AG09309 (cell line): ENCODE measurements at regions not wholly inside any gene's neighbourhood (a gene's known extent, or its start where the extent isn't known, plus 50 kb on each side); places are given as distances from the start of the nearest gene placed in this dataset.
"Not testable (repeated sequence)": the region's sequence is repeated elsewhere in the genome, so short reads cannot be mapped to it uniquely, and the experiment has no call there.

Experiments
- DNase-seq: peaks from one replicate; pipeline ENCODE4 v3.0.0-alpha.2; 2010; ENCODE audit warnings: low read depth
- H3K4me3 ChIP-seq: 2 replicates; pipeline ENCODE4 v1.5.1; 2011; ENCODE audit warnings: mild to moderate bottlenecking, low read depth, low read length, moderate library complexity; ENCODE audit not compliant: control insufficient read depth
- CTCF ChIP-seq: IDR thresholded peaks from 2 replicates; pipeline ENCODE4 v1.5.1; 2011; ENCODE audit warnings: mild to moderate bottlenecking, low read depth, low read length, inconsistent platforms; ENCODE audit not compliant: insufficient read depth, control insufficient read depth; ENCODE audit errors: missing control alignments

- no peak for TF ChIP-seq CTCF
Observed at GRCh38 chr2:61670591-61671501, 132.7 kb upstream of the XPO1 start.

GRCh38 chr2:61664190-61664589 is 126.0 kb upstream of the XPO1 start:
- H3K4me3 ChIP-seq = no peak overlapping the region
- no peak for DNase-seq
- no peak for TF ChIP-seq CTCF

More at GRCh38 chr2:61670591-61671501, 132.7 kb upstream of the XPO1 start:
- no peak for DNase-seq
- no peak overlapping the region; the same call in 1 of the 2 replicates for H3K4me3 ChIP-seq

- TF ChIP-seq CTCF = no peak
- no peak for DNase-seq
Observed at GRCh38 chr2:61662990-61663389, 124.8 kb upstream of the XPO1 start.

GRCh38 chr2:61660511-61661388 is 122.6 kb upstream of the XPO1 start:
- no peak overlapping the region for H3K4me3 ChIP-seq
- no peak for TF ChIP-seq CTCF
- no peak for DNase-seq

More at GRCh38 chr2:61662990-61663389, 124.8 kb upstream of the XPO1 start:
- no peak overlapping the region for H3K4me3 ChIP-seq

GRCh38 chr2:61658841-61659780 is 121.0 kb upstream of the XPO1 start:
- DNase-seq = no peak
- TF ChIP-seq CTCF = peak; percentile 64
- H3K4me3 ChIP-seq = no peak overlapping the region

- not testable (repeated sequence) for H3K4me3 ChIP-seq, DNase-seq
Observed at GRCh38 chr2:61649946-61650345, 111.8 kb upstream of the XPO1 start.
